ENCODE measurements at regions not wholly inside any gene's neighbourhood (a gene's known extent, or its start where the extent isn't known, plus 50 kb on each side); places are given as distances from the start of the nearest gene placed in this dataset.

GRCh38 chr12:118607831-118608230 lies 231.5 kb downstream of the SUDS3 start:
- DNase-seq (ENCODE audit: low read depth in 2 of 2), result no peak

- DNase-seq (ENCODE audit: low read depth in 2 of 2), result no peak
Observed at GRCh38 chr12:118608770-118609344, 232.5 kb downstream of the SUDS3 start.

GRCh38 chr12:118611295-118611694 lies 234.9 kb downstream of the SUDS3 start:
- peak; percentile 2 to 36 for DNase-seq (ENCODE audit: low read depth in 2 of 2)

GRCh38 chr12:118611770-118612169 lies 235.4 kb downstream of the SUDS3 start:
- no peak for DNase-seq (ENCODE audit: low read depth in 2 of 2)

- no peak for DNase-seq (ENCODE audit: low read depth in 2 of 2)
Observed at GRCh38 chr12:118617611-118618450, 241.5 kb downstream of the SUDS3 start.

- no peak for DNase-seq (ENCODE audit: low read depth in 2 of 2)
Observed at GRCh38 chr12:118618695-118619094, 242.3 kb downstream of the SUDS3 start.

GRCh38 chr12:118625050-118625675 lies 248.8 kb downstream of the SUDS3 start:
- no peak for DNase-seq (ENCODE audit: low read depth in 2 of 2)

GRCh38 chr12:118633071-118633470 lies 256.7 kb downstream of the SUDS3 start:
- no peak for DNase-seq (ENCODE audit: low read depth in 2 of 2)

GRCh38 chr12:118635276-118635675 lies 258.9 kb downstream of the SUDS3 start:
- no peak for DNase-seq (ENCODE audit: low read depth in 2 of 2)

- no peak for DNase-seq (ENCODE audit: low read depth in 2 of 2)
Observed at GRCh38 chr12:118637767-118638370, 261.5 kb downstream of the SUDS3 start.

GRCh38 chr12:118641249-118641648 lies 264.9 kb downstream of the SUDS3 start:
- DNase-seq (ENCODE audit: low read depth in 2 of 2), result no peak

GRCh38 chr12:118645219-118645618 lies 268.9 kb downstream of the SUDS3 start:
- no peak for DNase-seq (ENCODE audit: low read depth in 2 of 2)

- DNase-seq (ENCODE audit: low read depth in 2 of 2), result no peak
Observed at GRCh38 chr12:118649765-118650585, 273.6 kb downstream of the SUDS3 start.

GRCh38 chr12:118650586-118650960 lies 274.2 kb downstream of the SUDS3 start:
- DNase-seq (ENCODE audit: low read depth in 2 of 2), result no peak

- no peak for DNase-seq (ENCODE audit: low read depth in 2 of 2)
Observed at GRCh38 chr12:118651487-118651886, 275.1 kb downstream of the SUDS3 start.

- DNase-seq (ENCODE audit: low read depth in 2 of 2), result no peak
Observed at GRCh38 chr12:118655588-118655987, 279.2 kb downstream of the SUDS3 start.

GRCh38 chr12:118680356-118680963 lies 300.9 kb upstream of the SRRM4 start:
- no peak for DNase-seq (ENCODE audit: low read depth in 2 of 2)

- no peak for DNase-seq (ENCODE audit: low read depth in 2 of 2)
Observed at GRCh38 chr12:118682656-118683055, 298.7 kb upstream of the SRRM4 start.

GRCh38 chr12:118685983-118686607 lies 295.2 kb upstream of the SRRM4 start:
- DNase-seq (ENCODE audit: low read depth in 2 of 2), result no peak

GRCh38 chr12:118689793-118690192 lies 291.5 kb upstream of the SRRM4 start:
- DNase-seq (ENCODE audit: low read depth in 2 of 2), result no peak

- DNase-seq (ENCODE audit: low read depth in 2 of 2), result no peak
Observed at GRCh38 chr12:118690506-118690905, 290.8 kb upstream of the SRRM4 start.

Data from dermis microvascular lymphatic vessel endothelial cell (primary cell).